Neural cell (in vitro differentiated cells): ENCODE measurements at regions not wholly inside any gene's neighbourhood (a gene's known extent, or its start where the extent isn't known, plus 50 kb on each side); places are given as distances from the start of the nearest gene placed in this dataset.

Source experiments
- H2AFZ ChIP-seq: fragments of 200-600, 300-800 bp; sonication (generic), shearing (Covaris generic); 2 replicates; pipeline ENCODE4 v1.6.0; 2014; ENCODE audit warnings: low read depth, mild to moderate bottlenecking, antibody characterized with exemption, low read length, moderate library complexity
- H3F3A ChIP-seq: fragments of 200-600 bp; shearing (Covaris generic); 2 replicates; pipeline ENCODE4 v1.6.1; 2016; ENCODE audit warnings: mild to moderate bottlenecking, moderate library complexity, mixed read lengths, antibody characterized with exemption, low read length; ENCODE audit not compliant: insufficient read depth, poor library complexity, severe bottlenecking
- H3K27ac ChIP-seq: fragments of 200-600, 300-800 bp; sonication (generic), shearing (Covaris generic); 2 replicates; pipeline ENCODE4 v1.5.1; 2014; ENCODE audit warnings: mild to moderate bottlenecking, low read length, moderate library complexity
- H3K27me3 ChIP-seq: fragments of 300-800, 200-600 bp; sonication (generic), shearing (Covaris generic); 2 replicates; pipeline ENCODE4 v1.6.0; 2014; ENCODE audit warnings: mild to moderate bottlenecking, low read depth, low read length, moderate library complexity; ENCODE audit not compliant: insufficient read depth
- H3K36me3 ChIP-seq: fragments of 300-800, 200-600 bp; sonication (generic), shearing (Covaris generic); 2 replicates; pipeline ENCODE4 v1.5.1; 2014; ENCODE audit warnings: mild to moderate bottlenecking, antibody characterized with exemption, low read length, moderate library complexity; ENCODE audit not compliant: insufficient read depth
- H3K4me2 ChIP-seq: fragments of 300-800, 200-600 bp; sonication (generic), shearing (Covaris generic); 2 replicates; pipeline ENCODE4 v1.6.0; 2014; ENCODE audit warnings: mild to moderate bottlenecking, low read length
- H3K4me3 ChIP-seq: fragments of 300-800, 200-600 bp; sonication (generic), shearing (Covaris generic); 2 replicates; pipeline ENCODE4 v1.5.1; 2014; ENCODE audit warnings: mild to moderate bottlenecking, low read length, moderate library complexity
- H3K79me2 ChIP-seq: fragments of 200-600 bp; shearing (Covaris generic); replicated peaks from 2 replicates; pipeline ENCODE4 v1.6.0; 2014; ENCODE audit warnings: mild to moderate bottlenecking, low read length, moderate library complexity; ENCODE audit not compliant: insufficient read depth
- H3K9ac ChIP-seq: fragments of 300-800, 200-600 bp; sonication (generic), shearing (Covaris generic); 2 replicates; pipeline ENCODE4 v1.6.1; 2016; ENCODE audit warnings: mild to moderate bottlenecking, low read length, mixed read lengths
- H3K9me2 ChIP-seq: fragments of 200-600 bp; shearing (Covaris generic); 2 replicates; pipeline ENCODE4 v1.6.1; 2016; ENCODE audit warnings: mild to moderate bottlenecking, low read length, mixed read lengths; ENCODE audit not compliant: insufficient read depth
- H3K9me3 ChIP-seq: fragments of 200-600, 300-800 bp; sonication (generic), shearing (Covaris generic); 2 replicates; pipeline ENCODE4 v1.6.1; 2016; ENCODE audit warnings: mild to moderate bottlenecking, mixed run types, low read length, moderate library complexity, mixed read lengths
- H4K20me1 ChIP-seq: fragments of 200-600 bp; shearing (Covaris generic); 2 replicates; pipeline ENCODE4 v1.6.1; 2016; ENCODE audit warnings: mild to moderate bottlenecking, mixed run types; ENCODE audit not compliant: insufficient read depth
- CTCF ChIP-seq: fragments of 450-650 bp; IDR thresholded peaks from 2 replicates; pipeline ENCODE4 v1.5.1; 2014; ENCODE audit warnings: antibody characterized with exemption, mild to moderate bottlenecking, moderate library complexity; ENCODE audit not compliant: poor library complexity, severe bottlenecking
- EP300 ChIP-seq: fragments of 450-650 bp; conservative IDR thresholded peaks from 2 replicates; pipeline ENCODE4 v1.6.1; 2014; ENCODE audit warnings: antibody characterized with exemption, mild to moderate bottlenecking, moderate library complexity; ENCODE audit not compliant: poor library complexity, severe bottlenecking
- EZH2 ChIP-seq: fragments of 200-600, 300-800 bp; shearing (Covaris generic), sonication (generic); IDR thresholded peaks from 2 replicates; pipeline ENCODE4 v1.6.1; 2014; ENCODE audit warnings: antibody characterized with exemption, low read length, borderline replicate concordance, mild to moderate bottlenecking; ENCODE audit not compliant: insufficient read depth, poor library complexity, severe bottlenecking
- MXI1 ChIP-seq: fragments of 450-650 bp; conservative IDR thresholded peaks from 2 replicates; pipeline ENCODE4 v1.6.1; 2014; ENCODE audit warnings: antibody characterized with exemption, mild to moderate bottlenecking; ENCODE audit not compliant: poor library complexity, severe bottlenecking
- POLR2AphosphoS5 ChIP-seq: IDR thresholded peaks from 2 replicates; pipeline ENCODE4 v1.6.1; 2012
- RAD21 ChIP-seq: fragments of 450-650 bp; conservative IDR thresholded peaks from 2 replicates; pipeline ENCODE4 v1.6.1; 2014; ENCODE audit warnings: antibody characterized with exemption, mild to moderate bottlenecking, moderate library complexity
- SMC3 ChIP-seq: fragments of 450-650 bp; conservative IDR thresholded peaks from 2 replicates; pipeline ENCODE4 v1.6.1; 2014; ENCODE audit warnings: antibody characterized with exemption, mild to moderate bottlenecking, moderate library complexity; ENCODE audit not compliant: poor library complexity
- TAF1 ChIP-seq: IDR thresholded peaks from 2 replicates; pipeline ENCODE4 v1.6.1; 2012; ENCODE audit warnings: low read depth
- TF ChIP-seq, protein P1 (sequence below): IDR thresholded peaks from 2 replicates; pipeline ENCODE4 v1.6.1; 2012; ENCODE audit warnings: borderline replicate concordance

DNA sequence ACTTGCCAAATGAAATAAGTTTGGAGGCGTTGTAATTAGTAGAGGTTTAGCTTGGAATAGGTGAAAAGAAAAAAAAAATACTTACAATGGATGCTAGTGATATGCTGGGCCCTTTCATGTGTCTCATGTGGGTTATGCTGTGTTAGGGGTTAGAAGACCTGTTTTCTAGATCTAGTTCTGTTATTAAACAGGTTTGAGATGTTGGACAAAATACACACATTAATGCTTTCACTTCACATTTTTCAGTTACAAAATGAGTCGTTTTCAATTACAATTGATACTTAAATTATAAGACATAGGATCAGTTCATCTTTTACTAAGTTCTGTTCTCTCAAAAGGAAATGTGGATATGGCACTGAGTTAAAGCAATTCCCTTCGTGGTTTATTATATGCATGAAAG lies 509.8 kb downstream of the EPM2A start:
- Histone ChIP-seq H3K27ac (no peak overlapping the region), H3K36me3 (no peaks in the 10 kb centered on the region), H3K9ac (no peak overlapping the region), H4K20me1 (no peaks in the 10 kb centered on the region), H3K79me2 (no peaks in the 10 kb centered on the region), H3K27me3 (no peaks in the 10 kb centered on the region), H3K9me2 (no peaks in the 10 kb centered on the region), H3K4me2 (no peak overlapping the region), H3F3A (no peaks in the 10 kb centered on the region), H3K4me3 (no peak overlapping the region), H3K9me3 (no peaks in the 10 kb centered on the region), H2AFZ (no peak overlapping the region)
- TF ChIP-seq CTCF (no peak), TAF1 (no peak), SMC3 (no peak), EZH2 (no peak), EP300 (no peak), POLR2AphosphoS5 (no peak), MXI1 (no peak), RAD21 (no peak)
- TF ChIP-seq, protein P1, sequence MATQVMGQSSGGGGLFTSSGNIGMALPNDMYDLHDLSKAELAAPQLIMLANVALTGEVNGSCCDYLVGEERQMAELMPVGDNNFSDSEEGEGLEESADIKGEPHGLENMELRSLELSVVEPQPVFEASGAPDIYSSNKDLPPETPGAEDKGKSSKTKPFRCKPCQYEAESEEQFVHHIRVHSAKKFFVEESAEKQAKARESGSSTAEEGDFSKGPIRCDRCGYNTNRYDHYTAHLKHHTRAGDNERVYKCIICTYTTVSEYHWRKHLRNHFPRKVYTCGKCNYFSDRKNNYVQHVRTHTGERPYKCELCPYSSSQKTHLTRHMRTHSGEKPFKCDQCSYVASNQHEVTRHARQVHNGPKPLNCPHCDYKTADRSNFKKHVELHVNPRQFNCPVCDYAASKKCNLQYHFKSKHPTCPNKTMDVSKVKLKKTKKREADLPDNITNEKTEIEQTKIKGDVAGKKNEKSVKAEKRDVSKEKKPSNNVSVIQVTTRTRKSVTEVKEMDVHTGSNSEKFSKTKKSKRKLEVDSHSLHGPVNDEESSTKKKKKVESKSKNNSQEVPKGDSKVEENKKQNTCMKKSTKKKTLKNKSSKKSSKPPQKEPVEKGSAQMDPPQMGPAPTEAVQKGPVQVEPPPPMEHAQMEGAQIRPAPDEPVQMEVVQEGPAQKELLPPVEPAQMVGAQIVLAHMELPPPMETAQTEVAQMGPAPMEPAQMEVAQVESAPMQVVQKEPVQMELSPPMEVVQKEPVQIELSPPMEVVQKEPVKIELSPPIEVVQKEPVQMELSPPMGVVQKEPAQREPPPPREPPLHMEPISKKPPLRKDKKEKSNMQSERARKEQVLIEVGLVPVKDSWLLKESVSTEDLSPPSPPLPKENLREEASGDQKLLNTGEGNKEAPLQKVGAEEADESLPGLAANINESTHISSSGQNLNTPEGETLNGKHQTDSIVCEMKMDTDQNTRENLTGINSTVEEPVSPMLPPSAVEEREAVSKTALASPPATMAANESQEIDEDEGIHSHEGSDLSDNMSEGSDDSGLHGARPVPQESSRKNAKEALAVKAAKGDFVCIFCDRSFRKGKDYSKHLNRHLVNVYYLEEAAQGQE = no peak

DNA sequence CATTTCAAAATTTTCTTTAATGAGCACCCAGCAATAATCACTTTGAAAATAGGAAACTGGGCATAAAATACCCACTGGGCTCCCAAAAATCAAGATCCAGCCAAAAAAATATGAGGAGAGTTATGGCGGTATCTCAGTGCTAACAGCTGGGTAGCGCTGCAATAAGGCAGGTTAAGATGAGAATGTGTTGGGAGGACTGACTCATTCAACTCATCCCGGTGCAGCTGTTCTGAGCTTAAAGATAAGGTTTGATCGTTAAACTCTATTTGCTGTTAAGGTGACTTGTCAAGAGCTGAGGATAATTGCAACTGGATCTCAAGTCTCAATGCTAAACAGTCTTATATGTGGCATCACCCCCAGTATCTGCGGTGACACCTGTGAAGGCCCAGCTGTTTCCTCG lies 507.7 kb downstream of the EPM2A start:
- H3K9ac ChIP-seq = no peak overlapping the region

More for the DNA sequence above, 507.7 kb downstream of the EPM2A start:
- no peaks in the 10 kb centered on the region for H3K36me3 ChIP-seq
- no peak overlapping the region for H3K4me3 ChIP-seq
- H3K9me3 ChIP-seq = no peaks in the 10 kb centered on the region
- no peaks in the 10 kb centered on the region for H3F3A ChIP-seq
- no peak overlapping the region for H3K4me2 ChIP-seq
- no peak overlapping the region for H3K27ac ChIP-seq
- H3K79me2 ChIP-seq = no peaks in the 10 kb centered on the region
- H2AFZ ChIP-seq = no peak overlapping the region
- no peaks in the 10 kb centered on the region for H3K9me2 ChIP-seq
- no peaks in the 10 kb centered on the region for H3K27me3 ChIP-seq
- H4K20me1 ChIP-seq = no peaks in the 10 kb centered on the region
- no peak for TF ChIP-seq EP300
- TF ChIP-seq SMC3 = no peak
- TF ChIP-seq MXI1 = no peak
- TF ChIP-seq, protein P1 = no peak
- no peak for TF ChIP-seq CTCF
- TF ChIP-seq TAF1 = no peak
- no peak for TF ChIP-seq EZH2
- no peak for TF ChIP-seq POLR2AphosphoS5
- no peak for TF ChIP-seq RAD21
